NT2/D1 (cell line): ENCODE measurements at regions not wholly inside any gene's neighbourhood (a gene's known extent, or its start where the extent isn't known, plus 50 kb on each side); places are given as distances from the start of the nearest gene placed in this dataset.

ENCODE experiments used
- DNase-seq: peaks from one replicate; pipeline ENCODE4 v3.0.0-alpha.2; 2011; ENCODE audit warnings: low read depth, low spot score
- H3K27me3 ChIP-seq: 2 replicates; pipeline ENCODE4 v1.6.0; 2011; ENCODE audit warnings: mild to moderate bottlenecking; ENCODE audit not compliant: insufficient read length, insufficient read depth
- H3K36me3 ChIP-seq: 2 replicates; pipeline ENCODE4 v1.6.1; 2011; ENCODE audit warnings: mild to moderate bottlenecking, low read length, mixed read lengths; ENCODE audit not compliant: insufficient read depth, insufficient read length
- H3K4me1 ChIP-seq: 2 replicates; pipeline ENCODE4 v1.5.1; 2011; ENCODE audit not compliant: insufficient read depth, insufficient read length
- H3K4me3 ChIP-seq: 2 replicates; pipeline ENCODE4 v1.5.1; 2011; ENCODE audit warnings: low read depth; ENCODE audit not compliant: insufficient read length
- H3K9ac ChIP-seq: 2 replicates; pipeline ENCODE4 v1.6.0; 2011; ENCODE audit warnings: low read depth; ENCODE audit not compliant: insufficient read length
- H3K9me3 ChIP-seq: 2 replicates; pipeline ENCODE4 v1.5.1; 2011; ENCODE audit warnings: mild to moderate bottlenecking, low read length; ENCODE audit not compliant: insufficient read depth
- SUZ12 ChIP-seq: IDR thresholded peaks from 2 replicates; pipeline ENCODE4 v1.6.1; 2011; ENCODE audit not compliant: insufficient read length, insufficient read depth; ENCODE audit errors: extremely low read depth
- YY1 ChIP-seq: IDR thresholded peaks from 2 replicates; pipeline ENCODE4 v1.6.1; 2011; ENCODE audit not compliant: insufficient read length, insufficient read depth
- ZNF274 ChIP-seq: IDR thresholded peaks from 2 replicates; pipeline ENCODE4 v1.6.1; 2011; ENCODE audit warnings: mild to moderate bottlenecking, low read depth, low read length

- H3K36me3 ChIP-seq, result no peaks in the 10 kb centered on the region
- TF ChIP-seq YY1, result no peak
- TF ChIP-seq ZNF274, result no peak
- TF ChIP-seq SUZ12, result no peak
- H3K9ac ChIP-seq, result no peak overlapping the region
- no peaks in the 10 kb centered on the region for H3K4me1 ChIP-seq
- no peaks in the 10 kb centered on the region for H3K27me3 ChIP-seq
- H3K9me3 ChIP-seq, result no peaks in the 10 kb centered on the region
- DNase-seq, result no peak
- no peak overlapping the region for H3K4me3 ChIP-seq
These were observed 1471.2 kb upstream of the NUDT12 start for GRCh38 chr5:105033637-105034400.

GRCh38 chr5:105032917-105033316 is 1470.3 kb upstream of the NUDT12 start:
- no peak overlapping the region for H3K4me3 ChIP-seq
- no peak overlapping the region for H3K9ac ChIP-seq
- TF ChIP-seq YY1, result no peak
- TF ChIP-seq SUZ12, result no peak
- TF ChIP-seq ZNF274, result no peak
- no peaks in the 10 kb centered on the region for H3K4me1 ChIP-seq
- no peak for DNase-seq
- H3K36me3 ChIP-seq, result no peaks in the 10 kb centered on the region
- H3K9me3 ChIP-seq, result no peaks in the 10 kb centered on the region
- no peaks in the 10 kb centered on the region for H3K27me3 ChIP-seq

GRCh38 chr5:105030153-105030552 is 1467.6 kb upstream of the NUDT12 start:
- H3K36me3 ChIP-seq, result no peaks in the 10 kb centered on the region
- no peaks in the 10 kb centered on the region for H3K4me1 ChIP-seq
- no peak for TF ChIP-seq YY1
- no peak for TF ChIP-seq SUZ12
- no peak for TF ChIP-seq ZNF274
- no peaks in the 10 kb centered on the region for H3K27me3 ChIP-seq
- DNase-seq, result no peak
- no peaks in the 10 kb centered on the region for H3K9me3 ChIP-seq
- H3K9ac ChIP-seq, result no peak overlapping the region
- no peak overlapping the region for H3K4me3 ChIP-seq

GRCh38 chr5:105015098-105015497 is 1452.5 kb upstream of the NUDT12 start:
- Histone ChIP-seq H3K4me1 (no peaks in the 10 kb centered on the region), H3K36me3 (no peaks in the 10 kb centered on the region), H3K9ac (no peak overlapping the region), H3K4me3 (no peak overlapping the region), H3K9me3 (no peaks in the 10 kb centered on the region), H3K27me3 (no peaks in the 10 kb centered on the region)
- no peak for TF ChIP-seq SUZ12
- no peak for TF ChIP-seq YY1
- TF ChIP-seq ZNF274, result no peak
- no peak for DNase-seq

GRCh38 chr5:104998572-104998971 is 1436.0 kb upstream of the NUDT12 start:
- no peak for DNase-seq
- H3K9ac ChIP-seq, result no peak overlapping the region
- H3K9me3 ChIP-seq, result no peaks in the 10 kb centered on the region
- no peak overlapping the region for H3K4me3 ChIP-seq
- H3K4me1 ChIP-seq, result no peaks in the 10 kb centered on the region
- TF ChIP-seq YY1 (no peak), SUZ12 (no peak), ZNF274 (no peak)
- no peaks in the 10 kb centered on the region for H3K27me3 ChIP-seq
- H3K36me3 ChIP-seq, result no peaks in the 10 kb centered on the region

- no peak overlapping the region for H3K4me3 ChIP-seq
- no peak overlapping the region for H3K9ac ChIP-seq
- H3K27me3 ChIP-seq, result no peaks in the 10 kb centered on the region
- H3K9me3 ChIP-seq, result no peaks in the 10 kb centered on the region
- no peak for DNase-seq
- H3K36me3 ChIP-seq, result no peaks in the 10 kb centered on the region
- no peak for TF ChIP-seq YY1
- TF ChIP-seq SUZ12, result no peak
- TF ChIP-seq ZNF274, result no peak
- no peaks in the 10 kb centered on the region for H3K4me1 ChIP-seq
These were observed 1435.6 kb upstream of the NUDT12 start for GRCh38 chr5:104998169-104998568.

- no peaks in the 10 kb centered on the region for H3K36me3 ChIP-seq
- no peak for DNase-seq
These were observed 1424.5 kb upstream of the NUDT12 start for GRCh38 chr5:104987074-104987473.

More at GRCh38 chr5:104987074-104987473, 1424.5 kb upstream of the NUDT12 start:
- Histone ChIP-seq H3K4me3 (no peak overlapping the region), H3K9me3 (no peaks in the 10 kb centered on the region), H3K27me3 (no peaks in the 10 kb centered on the region), H3K4me1 (no peaks in the 10 kb centered on the region), H3K9ac (no peak overlapping the region)
- TF ChIP-seq SUZ12, result no peak
- TF ChIP-seq YY1, result no peak
- no peak for TF ChIP-seq ZNF274
